GM12874 (cell line): ENCODE measurements at regions not wholly inside any gene's neighbourhood (a gene's known extent, or its start where the extent isn't known, plus 50 kb on each side); places are given as distances from the start of the nearest gene placed in this dataset.

ENCODE experiments used
- TF ChIP-seq, protein P1 (sequence below): IDR thresholded peaks from 2 replicates; pipeline ENCODE4 v1.5.1; 2011; ENCODE audit warnings: low read depth, mild to moderate bottlenecking, control low read depth, low read length, moderate library complexity; ENCODE audit not compliant: insufficient read depth

DNA sequence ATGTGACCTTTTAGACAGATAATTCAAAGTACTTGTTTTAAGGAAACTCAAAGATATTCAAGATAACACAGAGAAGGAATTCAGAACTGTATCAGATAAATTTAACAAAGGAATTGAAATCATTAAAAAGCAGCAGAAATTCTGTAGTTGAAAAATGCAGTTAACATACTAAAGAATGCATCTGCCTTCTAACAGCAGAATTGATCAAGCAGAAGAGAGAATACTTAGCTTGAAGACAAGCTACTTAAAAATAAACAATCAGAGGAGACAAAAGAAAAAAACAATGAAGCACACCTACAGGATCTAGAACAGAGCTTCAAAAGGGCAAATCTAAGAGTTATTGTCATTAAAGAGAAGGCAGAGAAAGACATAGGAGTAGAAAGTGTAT is 123.0 kb upstream of the TET2 start:
- TF ChIP-seq, protein P1, sequence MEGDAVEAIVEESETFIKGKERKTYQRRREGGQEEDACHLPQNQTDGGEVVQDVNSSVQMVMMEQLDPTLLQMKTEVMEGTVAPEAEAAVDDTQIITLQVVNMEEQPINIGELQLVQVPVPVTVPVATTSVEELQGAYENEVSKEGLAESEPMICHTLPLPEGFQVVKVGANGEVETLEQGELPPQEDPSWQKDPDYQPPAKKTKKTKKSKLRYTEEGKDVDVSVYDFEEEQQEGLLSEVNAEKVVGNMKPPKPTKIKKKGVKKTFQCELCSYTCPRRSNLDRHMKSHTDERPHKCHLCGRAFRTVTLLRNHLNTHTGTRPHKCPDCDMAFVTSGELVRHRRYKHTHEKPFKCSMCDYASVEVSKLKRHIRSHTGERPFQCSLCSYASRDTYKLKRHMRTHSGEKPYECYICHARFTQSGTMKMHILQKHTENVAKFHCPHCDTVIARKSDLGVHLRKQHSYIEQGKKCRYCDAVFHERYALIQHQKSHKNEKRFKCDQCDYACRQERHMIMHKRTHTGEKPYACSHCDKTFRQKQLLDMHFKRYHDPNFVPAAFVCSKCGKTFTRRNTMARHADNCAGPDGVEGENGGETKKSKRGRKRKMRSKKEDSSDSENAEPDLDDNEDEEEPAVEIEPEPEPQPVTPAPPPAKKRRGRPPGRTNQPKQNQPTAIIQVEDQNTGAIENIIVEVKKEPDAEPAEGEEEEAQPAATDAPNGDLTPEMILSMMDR: no peak

DNA sequence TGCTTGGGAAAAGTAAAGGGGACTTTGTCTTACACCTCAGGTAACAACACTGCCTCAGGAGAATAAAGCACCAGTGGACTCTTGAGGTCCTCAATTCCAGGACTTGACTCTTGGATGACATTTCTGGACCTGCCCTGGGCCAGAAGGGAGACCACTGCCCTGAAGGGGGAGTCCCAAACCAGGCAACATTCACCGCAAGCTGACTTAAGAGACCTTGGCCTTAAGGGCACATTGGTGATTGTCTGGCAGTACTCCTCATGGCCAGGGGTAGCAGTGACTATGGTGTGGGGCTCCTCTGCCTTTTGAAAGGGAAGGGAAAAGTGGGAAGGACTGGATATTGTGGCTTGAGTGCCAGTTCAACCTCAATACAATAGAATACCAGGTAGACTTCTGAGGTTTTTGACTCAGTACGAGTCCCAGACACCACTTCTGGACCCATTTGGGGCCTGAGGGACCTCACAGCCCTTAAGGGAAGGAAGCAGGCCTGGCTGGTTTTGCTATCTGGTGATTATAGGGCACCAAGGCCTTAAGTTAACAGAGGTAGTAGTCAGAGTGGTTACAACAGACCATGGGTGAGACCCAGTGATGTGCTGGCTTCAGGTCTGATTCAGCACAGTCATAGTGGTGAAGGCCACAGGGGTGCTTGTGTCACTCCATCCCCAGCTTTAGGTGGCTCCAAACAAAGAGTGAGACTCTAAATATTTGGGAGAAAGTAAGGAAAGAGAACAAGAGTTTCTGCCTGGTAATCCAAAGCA is 121.2 kb upstream of the TET2 start:
- TF ChIP-seq, protein P1: no peak

DNA sequence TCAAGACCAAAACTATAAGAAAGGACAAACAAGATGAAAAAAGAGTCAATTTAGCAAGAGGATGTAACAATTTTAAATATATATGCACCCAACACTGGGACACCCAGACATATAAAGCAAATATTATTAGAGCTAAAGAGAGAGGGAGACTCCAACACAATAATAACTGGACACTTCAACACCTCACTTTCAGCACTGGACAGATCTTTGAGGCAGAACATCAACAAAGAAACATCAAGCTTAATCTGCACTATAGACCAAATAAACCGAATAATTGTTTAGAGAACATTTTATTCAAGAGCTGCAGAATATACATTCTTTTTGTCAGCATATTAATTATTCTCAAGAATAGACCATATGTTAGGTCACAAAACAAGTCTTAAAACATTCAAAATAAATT is 109.7 kb upstream of the TET2 start:
- TF ChIP-seq, protein P1: no peak

DNA sequence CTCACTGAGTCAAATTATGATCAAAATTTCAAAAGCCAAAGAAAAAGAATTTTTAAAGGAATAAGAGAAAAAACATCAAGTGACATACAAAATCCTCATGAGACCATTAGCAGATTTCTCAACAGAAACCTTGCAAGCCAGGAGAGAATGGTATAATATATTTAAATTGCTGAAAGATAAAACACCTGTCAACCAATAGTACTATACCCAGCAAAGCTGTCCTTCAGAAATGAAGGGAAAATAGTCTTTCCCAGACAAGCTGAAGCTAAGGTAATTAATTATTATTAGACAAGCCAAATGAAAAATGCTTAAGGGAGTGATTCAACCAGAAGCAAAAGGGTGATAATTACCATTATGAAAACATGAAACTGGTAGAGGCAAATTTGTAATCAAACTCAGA is 104.2 kb upstream of the TET2 start:
- TF ChIP-seq, protein P1: no peak

DNA sequence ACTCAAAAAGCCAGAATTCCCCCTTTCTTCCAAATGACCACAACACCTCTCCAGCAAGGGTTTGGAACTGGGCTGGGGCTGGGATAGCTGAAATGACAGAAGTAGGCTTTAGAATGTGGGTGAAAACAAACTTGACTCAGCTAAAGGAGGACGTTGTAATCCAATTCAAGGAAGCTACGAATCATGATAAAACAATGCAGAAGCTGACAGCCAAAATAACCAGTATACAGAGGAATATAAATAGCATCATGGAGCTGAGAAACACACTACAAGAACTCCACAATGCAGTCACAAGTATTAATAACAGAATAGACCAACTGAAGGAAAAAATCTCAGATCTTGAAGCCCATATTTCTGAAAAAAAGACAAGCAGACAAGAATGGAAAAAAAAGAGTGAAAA is 95.8 kb upstream of the TET2 start:
- TF ChIP-seq, protein P1: no peak

DNA sequence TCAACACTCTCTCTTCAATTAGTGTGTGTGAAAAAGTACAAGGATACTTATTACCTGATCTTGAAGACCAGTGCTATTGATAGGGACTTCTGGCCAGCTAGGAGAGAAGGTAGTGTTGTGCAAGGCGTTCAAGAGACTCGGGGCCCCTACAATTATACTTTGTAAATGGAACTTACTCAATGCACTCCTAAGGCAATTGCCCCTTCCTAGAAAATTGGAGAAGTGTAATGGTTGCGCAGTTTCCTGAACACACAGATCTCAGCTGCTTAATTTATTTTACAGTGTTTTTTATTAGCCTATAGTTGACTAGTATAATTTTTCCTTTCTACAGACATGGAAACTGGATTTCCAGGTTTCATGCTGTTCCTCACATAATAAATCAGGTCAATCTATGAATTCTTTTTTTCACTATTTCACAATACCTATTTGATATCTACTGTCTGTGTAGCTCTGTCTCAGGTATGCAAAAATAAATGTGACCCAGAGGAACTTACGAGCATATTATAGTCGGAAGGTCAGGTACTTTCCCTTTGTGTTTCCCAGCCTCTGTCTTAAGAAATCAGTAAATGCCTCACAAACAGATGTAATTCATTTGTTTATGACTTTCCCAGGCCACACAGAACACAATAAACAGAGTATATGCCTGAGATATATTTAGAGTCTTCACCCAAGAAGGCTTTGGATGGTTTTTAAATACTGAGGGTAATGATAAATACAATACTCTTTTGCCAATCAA is 89.1 kb upstream of the TET2 start:
- TF ChIP-seq, protein P1: no peak

DNA sequence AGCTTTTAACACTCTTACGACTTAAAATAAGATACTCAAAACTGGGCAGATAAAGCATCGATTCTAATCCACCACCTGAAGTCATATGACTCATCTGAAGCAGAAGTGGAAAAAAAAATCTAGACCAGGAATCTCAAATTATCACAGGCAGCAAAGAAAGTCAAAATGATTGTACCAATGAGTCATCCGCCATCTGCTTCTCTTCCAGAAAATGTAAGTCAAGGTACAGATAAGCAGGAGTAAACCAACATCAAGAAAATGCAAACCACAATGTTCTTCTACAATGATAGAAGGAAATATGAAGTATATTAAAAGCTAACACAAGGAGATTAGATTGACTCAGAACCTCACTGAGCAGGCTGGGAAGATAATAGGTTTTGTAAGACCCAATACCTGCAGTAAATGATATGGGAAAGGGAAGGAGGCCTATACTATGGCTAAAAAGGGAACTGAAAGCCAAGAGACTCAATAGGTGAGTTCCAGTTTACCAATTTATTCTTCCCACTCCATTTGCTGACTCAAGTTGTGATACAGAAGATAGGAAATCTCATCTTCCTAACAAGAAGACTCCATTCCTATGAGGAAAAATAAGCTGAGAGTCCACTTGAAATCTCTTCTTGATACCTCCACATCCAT is 88.4 kb upstream of the TET2 start:
- TF ChIP-seq, protein P1: no peak
